SIG-M5 treated with dmso at 0.1 percent for 504 hours (cell line): ENCODE measurements at regions not wholly inside any gene's neighbourhood (a gene's known extent, or its start where the extent isn't known, plus 50 kb on each side); places are given as distances from the start of the nearest gene placed in this dataset.
"Not testable (repeated sequence)": the region's sequence is repeated elsewhere in the genome, so short reads cannot be mapped to it uniquely, and the experiment has no call there.

Experiments used
- DNase-seq: peaks from one replicate; lab custom pipeline; 2025; ENCODE audit not compliant: unreplicated experiment; lab: John Stamatoyannopoulos, UW

- DNase-seq = no peak
Measured at GRCh38 chr2:187002242-187002641, 153.3 kb upstream of the ZSWIM2 start.

GRCh38 chr2:187001248-187001647, 152.3 kb upstream of the ZSWIM2 start:
- DNase-seq = no peak

GRCh38 chr2:186995092-186995491, 146.1 kb upstream of the ZSWIM2 start:
- no peak for DNase-seq

GRCh38 chr2:186992597-186992996, 143.6 kb upstream of the ZSWIM2 start:
- DNase-seq = no peak

- DNase-seq = no peak
Measured at GRCh38 chr2:186991766-186992417, 142.9 kb upstream of the ZSWIM2 start.

DNA sequence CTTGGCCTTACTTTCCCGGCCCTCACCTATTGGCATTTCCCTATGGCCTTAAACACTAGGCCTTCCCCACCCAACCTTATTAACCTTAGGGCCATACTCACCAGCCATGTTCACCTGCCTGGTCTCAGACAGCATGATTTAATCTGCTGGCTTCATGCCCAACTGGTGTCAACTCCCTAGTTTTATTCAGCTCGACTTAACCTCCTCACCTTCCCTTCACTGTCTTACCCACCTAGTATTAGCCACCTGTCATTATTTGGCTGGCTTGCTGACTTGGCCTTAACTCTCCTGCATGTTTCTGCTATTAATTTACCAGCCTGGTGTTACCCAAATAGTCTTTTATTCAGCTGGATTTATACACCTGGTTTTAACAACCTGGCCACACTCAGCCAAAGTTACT, 136.0 kb upstream of the ZSWIM2 start:
- no peak for DNase-seq

DNA sequence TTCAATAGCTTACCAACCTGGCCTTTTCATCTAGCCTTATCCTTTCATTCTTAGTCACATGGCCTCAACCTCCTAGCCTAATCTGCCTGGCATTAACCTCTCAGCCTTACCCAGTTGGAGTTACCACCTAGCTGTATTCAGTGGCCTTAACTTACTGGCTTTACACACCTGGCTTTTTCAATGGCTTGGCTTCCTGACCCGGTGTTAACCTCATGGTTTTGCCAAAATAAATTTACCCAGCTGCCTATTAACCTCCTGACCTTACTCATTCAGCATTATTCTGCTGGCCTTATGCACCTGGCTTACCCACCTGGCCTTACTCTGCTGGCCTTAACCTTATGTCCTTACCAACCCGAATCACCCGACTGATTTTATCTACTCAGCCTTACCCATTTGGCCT, 135.5 kb upstream of the ZSWIM2 start:
- no peak for DNase-seq

DNA sequence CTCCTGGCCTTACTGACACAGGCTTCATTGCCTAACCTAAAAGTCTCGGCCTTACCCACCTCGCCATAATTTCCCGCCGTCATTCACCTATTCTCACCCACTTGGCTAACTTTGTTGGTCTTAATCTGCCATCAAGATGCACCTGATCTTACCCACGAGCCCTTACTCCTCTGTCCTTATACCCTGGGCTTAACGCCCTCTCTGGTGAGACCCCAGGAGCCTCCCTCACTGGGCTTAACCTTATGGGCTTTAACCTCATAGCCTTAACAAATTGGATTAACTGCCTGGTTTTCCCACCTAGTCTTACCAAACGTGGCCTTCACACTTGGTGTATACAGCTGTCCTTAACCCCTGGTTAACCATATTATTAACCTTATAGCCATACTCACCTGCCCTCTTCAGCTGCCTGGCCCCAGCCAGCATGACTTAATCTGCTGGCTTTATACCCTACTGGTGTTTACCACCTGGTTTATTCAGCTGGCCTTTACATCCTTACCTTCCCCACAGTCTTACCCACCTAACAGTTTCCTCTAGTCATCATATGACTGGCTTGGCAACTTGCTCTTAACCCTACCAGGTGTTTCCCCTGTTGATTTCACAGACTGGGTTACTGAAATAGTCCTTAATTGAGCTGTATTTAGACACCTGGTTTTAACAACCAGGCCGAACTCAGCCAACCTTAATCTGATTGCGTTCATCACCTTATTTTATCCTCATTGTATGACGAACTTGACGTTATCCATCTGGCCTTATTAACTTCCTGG, 132.0 kb upstream of the ZSWIM2 start:
- no peak for DNase-seq

DNA sequence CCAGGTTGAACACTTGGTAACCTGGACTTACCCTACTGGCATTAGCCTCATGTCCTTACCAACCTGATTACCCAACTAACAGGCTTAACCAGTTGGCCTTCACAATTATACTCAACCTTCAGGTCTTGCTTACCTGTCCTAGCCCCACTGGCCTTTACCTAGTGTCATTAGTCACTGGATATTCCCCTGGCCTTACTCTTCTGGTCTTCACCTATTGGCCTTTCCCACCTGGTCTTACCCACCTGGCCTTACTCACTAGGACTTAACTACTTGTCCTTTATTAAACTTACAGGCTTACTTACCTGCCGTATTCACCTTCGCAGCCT, 131.1 kb upstream of the ZSWIM2 start:
- DNase-seq = no peak

DNA sequence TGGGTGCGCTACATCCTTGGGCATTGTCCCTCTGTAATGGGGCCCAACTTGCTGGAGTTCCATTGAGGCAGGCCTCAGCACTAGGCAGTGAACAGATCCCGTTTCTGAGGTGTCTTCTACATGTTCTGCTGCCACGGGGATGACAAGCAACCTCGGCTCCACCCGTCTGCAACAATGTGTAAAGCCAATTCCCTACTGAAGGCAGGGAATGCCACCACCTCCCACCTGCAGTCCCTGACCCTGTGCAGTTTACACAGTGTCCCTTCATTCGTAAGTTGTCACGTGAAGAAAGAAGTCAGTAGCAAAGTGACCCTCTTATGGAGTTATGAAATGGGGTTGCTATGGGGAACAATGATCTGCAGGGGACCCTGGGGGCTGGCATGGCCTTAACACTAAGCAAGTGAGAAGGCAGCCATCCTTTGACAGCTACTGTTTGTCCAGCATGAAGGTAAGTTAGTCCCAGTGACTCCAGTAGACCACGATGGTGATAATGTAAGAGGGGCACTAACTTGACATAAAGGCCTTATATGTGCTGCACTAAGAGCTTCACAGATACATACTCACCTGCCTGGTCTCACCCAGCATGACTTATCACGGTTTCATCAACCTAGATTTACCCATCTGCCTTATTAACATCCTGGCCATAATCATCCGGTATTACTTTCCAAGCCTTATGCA, 130.6 kb upstream of the ZSWIM2 start:
- no peak for DNase-seq

- DNase-seq = no peak
Measured at GRCh38 chr2:186977433-186978045, 128.6 kb upstream of the ZSWIM2 start.

- DNase-seq = no peak
Measured at GRCh38 chr2:186976329-186976728, 127.4 kb upstream of the ZSWIM2 start.

- DNase-seq = no peak
Measured at GRCh38 chr2:186972281-186972970, 123.5 kb upstream of the ZSWIM2 start.

DNA sequence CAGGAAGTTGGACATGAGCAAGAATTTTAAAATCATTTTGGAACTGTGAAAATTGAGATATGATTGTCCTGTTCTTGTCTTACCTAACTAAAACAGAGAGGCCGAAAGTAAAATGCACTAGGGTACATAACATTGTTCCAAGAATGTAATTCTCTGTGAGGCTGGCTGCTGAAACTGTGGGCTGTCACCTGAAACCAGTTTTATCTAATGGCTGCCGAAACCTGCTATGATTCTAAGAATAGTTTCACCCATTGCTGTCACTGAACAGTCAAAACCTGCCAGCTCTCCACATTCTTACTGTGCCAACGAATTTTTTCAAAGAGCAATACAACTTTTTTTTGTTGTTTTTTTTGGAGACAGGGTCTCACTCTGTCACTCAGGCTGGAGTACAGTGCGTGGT, 119.3 kb upstream of the ZSWIM2 start:
- no peak for DNase-seq

- no peak for DNase-seq
Measured at GRCh38 chr2:186966015-186966414, 117.0 kb upstream of the ZSWIM2 start.

DNA sequence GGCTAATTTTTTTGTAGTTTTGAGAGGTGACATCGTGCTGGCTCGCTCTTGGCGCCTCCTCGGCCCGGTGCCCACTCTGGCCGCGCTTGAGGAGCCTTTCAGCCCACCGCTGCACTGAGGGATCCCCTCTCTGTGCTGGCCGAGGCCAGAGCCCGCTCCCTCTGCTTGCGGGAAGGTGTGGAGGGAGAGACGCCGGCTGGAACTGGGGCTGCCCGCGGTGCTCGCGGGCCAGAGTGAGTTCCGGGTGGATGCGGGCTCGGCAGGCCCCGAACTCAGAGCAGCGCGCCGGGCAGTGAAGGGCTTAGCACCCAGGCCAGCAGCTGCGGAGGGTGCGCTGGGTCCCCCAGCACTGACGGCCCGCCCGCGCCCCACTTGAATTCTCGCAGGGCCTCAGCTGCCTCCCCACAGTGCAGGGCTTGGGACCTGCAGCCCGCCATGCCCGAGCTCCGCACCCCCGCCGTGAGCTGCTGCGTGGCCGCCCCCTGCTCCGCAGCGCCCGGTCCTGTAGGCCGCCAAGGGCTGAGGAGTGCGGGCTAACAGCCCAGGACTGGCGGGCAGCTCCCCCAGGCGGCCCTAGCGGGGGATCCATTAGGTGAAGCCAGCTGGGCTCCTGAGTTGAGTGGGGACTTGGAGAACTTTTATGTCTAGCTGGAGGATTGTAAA, 113.2 kb upstream of the ZSWIM2 start:
- DNase-seq = no peak

DNA sequence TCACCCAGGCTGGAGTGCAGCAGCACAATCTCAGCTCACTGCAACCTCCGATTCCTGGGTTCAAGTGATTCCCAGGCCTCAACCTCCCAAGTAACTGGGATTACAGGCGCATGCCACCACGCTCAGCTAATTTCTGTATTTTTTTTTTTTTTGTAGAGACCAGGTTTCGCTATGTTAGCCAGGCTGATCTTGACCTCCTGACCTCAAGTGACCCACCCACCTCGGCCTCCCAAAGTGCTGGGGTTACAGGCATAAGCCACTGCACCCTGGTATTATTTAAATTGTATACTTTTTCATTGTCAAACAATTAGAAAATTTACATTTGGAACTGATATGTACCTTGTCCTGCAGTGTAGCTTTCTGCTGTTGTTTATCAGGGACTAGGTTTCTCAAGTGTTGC, 111.3 kb upstream of the ZSWIM2 start:
- not testable (repeated sequence) for DNase-seq

GRCh38 chr2:186959486-186959885, 110.5 kb upstream of the ZSWIM2 start:
- DNase-seq = no peak

DNA sequence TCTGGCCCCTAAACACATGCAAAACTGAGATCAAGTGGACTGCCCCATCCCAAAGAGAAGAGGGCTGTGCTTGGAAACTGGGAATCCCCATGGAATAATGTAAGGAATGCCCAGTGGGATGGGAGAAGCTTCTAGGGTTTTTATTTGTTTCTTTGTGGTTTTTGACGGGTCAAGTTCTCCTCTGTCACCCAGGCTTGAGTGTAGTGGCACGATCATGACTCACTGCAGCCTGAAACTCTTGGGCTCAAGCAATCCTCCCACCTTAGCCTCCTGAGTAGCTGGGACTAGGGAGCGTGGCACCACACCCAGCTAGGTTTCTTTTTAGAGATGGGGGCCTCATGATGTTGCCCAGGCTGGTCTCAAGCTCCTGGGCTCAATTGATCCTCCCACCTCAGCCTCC, 101.7 kb upstream of the ZSWIM2 start:
- no peak for DNase-seq

DNA sequence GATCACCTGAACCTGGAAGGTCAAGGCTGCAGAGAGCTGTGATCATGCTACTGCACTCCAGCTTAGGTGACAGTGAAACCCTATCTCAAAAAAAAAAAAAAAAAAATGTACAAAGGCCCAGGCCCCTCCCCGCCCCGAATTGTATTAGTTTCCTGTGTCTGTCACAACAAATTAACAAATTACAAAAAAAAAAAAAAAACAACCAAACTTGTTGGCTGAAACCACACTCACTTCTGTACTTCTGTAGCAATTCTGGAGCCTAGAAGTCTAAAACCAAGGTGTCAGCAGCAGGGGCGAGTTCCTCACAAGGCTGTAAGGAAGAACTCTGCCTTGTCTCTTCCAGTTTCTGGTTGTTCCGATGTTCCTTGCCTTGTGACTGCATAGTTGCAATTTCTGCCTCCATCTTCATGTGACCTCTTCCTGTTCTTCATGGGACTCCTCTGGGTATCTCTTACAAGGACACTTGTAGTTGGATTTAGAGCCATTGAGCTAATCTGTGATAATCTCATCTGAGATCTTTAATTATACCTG, 100.8 kb upstream of the ZSWIM2 start:
- no peak for DNase-seq

- DNase-seq = no peak
Measured at GRCh38 chr2:186947516-186947915, 98.5 kb upstream of the ZSWIM2 start.
